Activated naive CD4-positive, alpha-beta T cell treated with anti-CD3 and anti-CD28 coated beads, Interleukin-2, amount 10 ng/mL, durations not matched to agents 7 days and 5 days (primary cell): ENCODE measurements at regions not wholly inside any gene's neighbourhood (a gene's known extent, or its start where the extent isn't known, plus 50 kb on each side); places are given as distances from the start of the nearest gene placed in this dataset.

Experiments used
- CTCF ChIA-PET: fragments of 350-600 bp; sonication (Branson Sonifier 250); formaldehyde crosslinking; loops from one replicate; lab custom pipeline; 2021; ENCODE audit warnings: antibody characterized with exemption; lab: Charles Lee
- DNase-seq: peaks from one replicate; pipeline ENCODE4 v3.0.0-alpha.2; 2020
- H3K27ac Mint-ChIP-seq: one replicate; pipeline ENCODE4 v1.8.0; 2021; ENCODE audit warnings: mild to moderate bottlenecking, moderate library complexity, mixed read lengths
- H3K27me3 Mint-ChIP-seq: one replicate; pipeline ENCODE4 v1.8.0; 2021; ENCODE audit warnings: mild to moderate bottlenecking, mixed read lengths
- H3K36me3 Mint-ChIP-seq: one replicate; pipeline ENCODE4 v1.8.0; 2021; ENCODE audit warnings: mixed read lengths
- H3K4me1 Mint-ChIP-seq: one replicate; pipeline ENCODE4 v1.8.0; 2021; ENCODE audit warnings: mixed read lengths
- H3K4me3 Mint-ChIP-seq: one replicate; pipeline ENCODE4 v1.8.0; 2021; ENCODE audit warnings: mild to moderate bottlenecking, moderate library complexity, mixed read lengths
- H3K9me3 Mint-ChIP-seq: one replicate; pipeline ENCODE4 v1.8.0; 2021; ENCODE audit warnings: mixed read lengths

GRCh38 chr2:21281791-21282514 is 158.2 kb downstream of the TDRD15 start:
- CTCF ChIA-PET, result no interaction called here
- no peaks in the 10 kb centered on the region for H3K4me1 Mint-ChIP-seq
- H3K36me3 Mint-ChIP-seq, result no peaks in the 10 kb centered on the region
- no peaks in the 10 kb centered on the region for H3K27me3 Mint-ChIP-seq
- no peak overlapping the region for H3K27ac Mint-ChIP-seq
- no peaks in the 10 kb centered on the region for H3K9me3 Mint-ChIP-seq
- no peak for DNase-seq
- H3K4me3 Mint-ChIP-seq, result no peak overlapping the region

GRCh38 chr2:21282515-21282898 is 158.7 kb downstream of the TDRD15 start:
- H3K9me3 Mint-ChIP-seq, result no peaks in the 10 kb centered on the region
- CTCF ChIA-PET, result no interaction called here

GRCh38 chr2:21288299-21288698 is 164.5 kb downstream of the TDRD15 start:
- no peak overlapping the region for H3K4me3 Mint-ChIP-seq
- H3K4me1 Mint-ChIP-seq, result no peaks in the 10 kb centered on the region
- DNase-seq, result no peak
- H3K9me3 Mint-ChIP-seq, result no peaks in the 10 kb centered on the region
- H3K36me3 Mint-ChIP-seq, result no peaks in the 10 kb centered on the region
- H3K27ac Mint-ChIP-seq, result no peak overlapping the region
- no peaks in the 10 kb centered on the region for H3K27me3 Mint-ChIP-seq
- CTCF ChIA-PET, result no interaction called here

More at GRCh38 chr2:21282515-21282898, 158.7 kb downstream of the TDRD15 start:
- DNase-seq, result no peak
- no peaks in the 10 kb centered on the region for H3K27me3 Mint-ChIP-seq
- no peak overlapping the region for H3K27ac Mint-ChIP-seq
- no peaks in the 10 kb centered on the region for H3K4me1 Mint-ChIP-seq
- no peak overlapping the region for H3K4me3 Mint-ChIP-seq
- H3K36me3 Mint-ChIP-seq, result no peaks in the 10 kb centered on the region

- DNase-seq, result no peak
- CTCF ChIA-PET, result no interaction called here
- H3K27me3 Mint-ChIP-seq, result no peaks in the 10 kb centered on the region
- H3K4me1 Mint-ChIP-seq, result no peaks in the 10 kb centered on the region
- no peak overlapping the region for H3K4me3 Mint-ChIP-seq
- H3K9me3 Mint-ChIP-seq, result no peaks in the 10 kb centered on the region
- no peak overlapping the region for H3K27ac Mint-ChIP-seq
- H3K36me3 Mint-ChIP-seq, result no peaks in the 10 kb centered on the region
Observed at GRCh38 chr2:21288739-21289520, 165.2 kb downstream of the TDRD15 start.

GRCh38 chr2:21289551-21289950 is 165.8 kb downstream of the TDRD15 start:
- H3K9me3 Mint-ChIP-seq, result no peaks in the 10 kb centered on the region
- no peaks in the 10 kb centered on the region for H3K36me3 Mint-ChIP-seq
- H3K27ac Mint-ChIP-seq, result no peak overlapping the region
- H3K27me3 Mint-ChIP-seq, result no peaks in the 10 kb centered on the region
- CTCF ChIA-PET, result no interaction called here
- H3K4me1 Mint-ChIP-seq, result no peaks in the 10 kb centered on the region
- no peak for DNase-seq
- no peak overlapping the region for H3K4me3 Mint-ChIP-seq

GRCh38 chr2:21289989-21290388 is 166.2 kb downstream of the TDRD15 start:
- H3K4me1 Mint-ChIP-seq, result no peaks in the 10 kb centered on the region
- no peak overlapping the region for H3K27ac Mint-ChIP-seq
- H3K4me3 Mint-ChIP-seq, result no peak overlapping the region
- no peak for DNase-seq
- CTCF ChIA-PET, result no interaction called here
- H3K9me3 Mint-ChIP-seq, result no peaks in the 10 kb centered on the region
- no peaks in the 10 kb centered on the region for H3K36me3 Mint-ChIP-seq
- no peaks in the 10 kb centered on the region for H3K27me3 Mint-ChIP-seq

GRCh38 chr2:21291426-21291825 is 167.7 kb downstream of the TDRD15 start:
- no peak for DNase-seq
- no peak overlapping the region for H3K4me3 Mint-ChIP-seq
- no peak overlapping the region for H3K27ac Mint-ChIP-seq
- no peaks in the 10 kb centered on the region for H3K36me3 Mint-ChIP-seq
- H3K27me3 Mint-ChIP-seq, result no peaks in the 10 kb centered on the region
- H3K4me1 Mint-ChIP-seq, result no peaks in the 10 kb centered on the region
- H3K9me3 Mint-ChIP-seq, result no peaks in the 10 kb centered on the region
- CTCF ChIA-PET, result no interaction called here

GRCh38 chr2:21294446-21294845 is 170.7 kb downstream of the TDRD15 start:
- H3K27me3 Mint-ChIP-seq, result no peaks in the 10 kb centered on the region
- no peak overlapping the region for H3K4me3 Mint-ChIP-seq
- CTCF ChIA-PET, result no interaction called here
- no peaks in the 10 kb centered on the region for H3K36me3 Mint-ChIP-seq
- no peak for DNase-seq
- H3K27ac Mint-ChIP-seq, result no peak overlapping the region
- no peaks in the 10 kb centered on the region for H3K4me1 Mint-ChIP-seq
- no peaks in the 10 kb centered on the region for H3K9me3 Mint-ChIP-seq

GRCh38 chr2:21299411-21299810 is 175.6 kb downstream of the TDRD15 start:
- Mint-ChIP-seq H3K4me3 (no peak overlapping the region), H3K27ac (no peak overlapping the region), H3K36me3 (no peaks in the 10 kb centered on the region), H3K27me3 (no peaks in the 10 kb centered on the region), H3K9me3 (no peaks in the 10 kb centered on the region), H3K4me1 (no peaks in the 10 kb centered on the region)
- DNase-seq, result no peak
- CTCF ChIA-PET, result no interaction called here

GRCh38 chr2:21301871-21302455 is 178.2 kb downstream of the TDRD15 start:
- no peaks in the 10 kb centered on the region for H3K36me3 Mint-ChIP-seq
- no peak overlapping the region for H3K27ac Mint-ChIP-seq
- no peaks in the 10 kb centered on the region for H3K4me1 Mint-ChIP-seq
- no peak for DNase-seq
- no peak overlapping the region for H3K4me3 Mint-ChIP-seq
- CTCF ChIA-PET, result interaction anchor here (1.3 kb wide), 1 partner anchor 16 kb away, joined by 4 read pairs; no protein-coding TSS in a partner anchor
- H3K27me3 Mint-ChIP-seq, result no peaks in the 10 kb centered on the region
- H3K9me3 Mint-ChIP-seq, result no peaks in the 10 kb centered on the region

GRCh38 chr2:21303876-21304275 is 180.1 kb downstream of the TDRD15 start:
- CTCF ChIA-PET, result no interaction called here
- H3K9me3 Mint-ChIP-seq, result no peaks in the 10 kb centered on the region

GRCh38 chr2:21305581-21305980 is 181.8 kb downstream of the TDRD15 start:
- DNase-seq, result no peak
- CTCF ChIA-PET, result interaction anchor here (2.5 kb wide), 1 partner anchor 11 kb away, joined by 8 read pairs; no protein-coding TSS in a partner anchor
- Mint-ChIP-seq H3K9me3 (no peaks in the 10 kb centered on the region), H3K27me3 (no peaks in the 10 kb centered on the region), H3K36me3 (no peaks in the 10 kb centered on the region), H3K4me1 (no peaks in the 10 kb centered on the region), H3K4me3 (no peak overlapping the region), H3K27ac (no peak overlapping the region)

More at GRCh38 chr2:21303876-21304275, 180.1 kb downstream of the TDRD15 start:
- no peaks in the 10 kb centered on the region for H3K36me3 Mint-ChIP-seq
- H3K4me1 Mint-ChIP-seq, result no peaks in the 10 kb centered on the region
- H3K27me3 Mint-ChIP-seq, result no peaks in the 10 kb centered on the region
- DNase-seq, result no peak
- no peak overlapping the region for H3K27ac Mint-ChIP-seq
- H3K4me3 Mint-ChIP-seq, result no peak overlapping the region

- H3K4me1 Mint-ChIP-seq, result no peaks in the 10 kb centered on the region
- DNase-seq, result no peak
- no peaks in the 10 kb centered on the region for H3K9me3 Mint-ChIP-seq
- no peaks in the 10 kb centered on the region for H3K27me3 Mint-ChIP-seq
- no peaks in the 10 kb centered on the region for H3K36me3 Mint-ChIP-seq
- no peak overlapping the region for H3K4me3 Mint-ChIP-seq
- CTCF ChIA-PET, result interaction anchor here (2.5 kb wide), 1 partner anchor 11 kb away, joined by 8 read pairs; no protein-coding TSS in a partner anchor
- no peak overlapping the region for H3K27ac Mint-ChIP-seq
Observed at GRCh38 chr2:21306235-21306634, 182.5 kb downstream of the TDRD15 start.

- no peaks in the 10 kb centered on the region for H3K9me3 Mint-ChIP-seq
- H3K4me1 Mint-ChIP-seq, result no peaks in the 10 kb centered on the region
- no peak overlapping the region for H3K27ac Mint-ChIP-seq
- H3K27me3 Mint-ChIP-seq, result no peaks in the 10 kb centered on the region
- DNase-seq, result no peak
- no peaks in the 10 kb centered on the region for H3K36me3 Mint-ChIP-seq
- no peak overlapping the region for H3K4me3 Mint-ChIP-seq
- CTCF ChIA-PET, result interaction anchor here (2.5 kb wide), 1 partner anchor 10 kb away, joined by 8 read pairs; no protein-coding TSS in a partner anchor
Observed at GRCh38 chr2:21307037-21307436, 183.3 kb downstream of the TDRD15 start.
